ENCODE measurements at regions not wholly inside any gene's neighbourhood (a gene's known extent, or its start where the extent isn't known, plus 50 kb on each side); places are given as distances from the start of the nearest gene placed in this dataset.

DNA sequence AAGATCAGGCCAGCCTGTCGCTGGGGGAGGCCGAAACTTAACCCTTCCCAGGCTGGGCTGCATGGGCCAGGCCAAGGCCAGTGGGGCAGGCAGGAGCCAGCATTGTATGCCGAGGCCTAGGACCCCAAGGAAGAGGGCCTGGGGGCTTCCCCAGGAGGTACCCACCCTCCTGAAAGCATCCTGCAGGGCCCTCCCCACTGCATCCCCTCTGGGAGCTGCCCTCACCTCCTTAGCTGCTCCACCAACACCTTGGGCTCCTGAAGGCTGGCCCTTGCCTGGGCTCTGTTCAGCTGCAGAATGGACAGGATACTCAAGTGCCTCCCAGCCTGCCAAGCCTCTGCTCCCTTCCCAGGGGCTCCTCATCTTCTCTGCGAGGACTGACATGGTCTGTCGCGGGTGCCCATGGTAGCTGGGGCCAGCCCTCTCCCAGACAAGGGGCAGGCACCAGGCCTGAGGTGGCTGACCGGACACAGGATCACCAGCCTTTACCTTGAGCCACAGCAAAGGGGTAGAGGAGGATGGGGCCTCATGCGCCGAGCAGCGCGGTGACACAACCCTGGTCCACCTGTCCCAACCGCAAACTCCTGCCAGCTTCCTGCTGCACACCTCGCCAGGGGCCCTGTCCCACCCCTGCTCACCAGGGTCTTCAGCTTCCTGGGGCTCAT, 94.2 kb downstream of the MICALL2 start:
- TF ChIP-seq CTCF (IDR thresholded peaks at IDR 0.05; ENCODE audit: low read length) (no peak), EZH2phosphoT487 (IDR thresholded peaks at IDR 0.05; ENCODE audit: low read length) (no peak), EZH2 (optimal IDR thresholded peaks at IDR 0.05; ENCODE audit: low read depth, low read length) (no peak)
